Hematopoietic multipotent progenitor cell treated with erythropoietin and hydrocortisone succinate and interleukin-3 and kit ligand, for 8 days (in vitro differentiated cells): ENCODE measurements at regions not wholly inside any gene's neighbourhood (a gene's known extent, or its start where the extent isn't known, plus 50 kb on each side); places are given as distances from the start of the nearest gene placed in this dataset.
A peak's percentile ranks its signal among the peaks of the same experiment; 100 is the strongest.

Experiments
- DNase-seq: peaks from one replicate; pipeline ENCODE4 v3.0.0-alpha.2; 2015

- no peak for DNase-seq
These were observed 81.1 kb downstream of the BOLA3 start for GRCh38 chr2:74066491-74067203.

DNA sequence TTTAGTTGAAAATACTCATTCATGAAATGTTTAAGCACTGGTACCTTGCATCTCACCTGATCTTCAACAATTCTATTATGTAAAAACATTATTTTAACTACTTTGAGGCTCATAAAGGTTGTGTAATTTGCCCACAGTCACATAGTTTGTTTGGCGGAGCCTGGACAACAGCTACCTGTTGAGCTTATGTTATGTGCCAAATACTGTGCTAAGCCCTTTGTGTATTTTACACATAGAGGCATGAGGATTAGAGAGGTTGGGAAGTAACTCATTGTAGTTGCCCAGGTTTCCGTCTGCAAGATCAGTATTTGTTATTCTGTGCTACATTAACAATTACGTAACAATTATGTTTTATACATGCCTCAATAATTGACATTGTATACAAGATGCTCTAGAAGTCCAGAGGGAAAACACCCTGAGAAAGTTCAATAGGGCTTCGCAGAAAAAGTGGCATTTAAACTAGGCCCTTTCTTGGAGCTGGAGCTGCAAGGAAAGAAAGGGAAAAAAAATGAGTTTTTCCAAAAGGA is 80.4 kb downstream of the BOLA3 start:
- no peak for DNase-seq

GRCh38 chr2:74070991-74071390 is 76.7 kb downstream of the BOLA3 start:
- DNase-seq, result no peak

GRCh38 chr2:74071426-74071825 is 76.3 kb downstream of the BOLA3 start:
- no peak for DNase-seq

- peak; percentile 80 for DNase-seq
These were observed 75.1 kb downstream of the BOLA3 start for GRCh38 chr2:74072565-74072964.

- DNase-seq, result peak; percentile 51
These were observed 73.2 kb downstream of the BOLA3 start for GRCh38 chr2:74074487-74074886.

DNA sequence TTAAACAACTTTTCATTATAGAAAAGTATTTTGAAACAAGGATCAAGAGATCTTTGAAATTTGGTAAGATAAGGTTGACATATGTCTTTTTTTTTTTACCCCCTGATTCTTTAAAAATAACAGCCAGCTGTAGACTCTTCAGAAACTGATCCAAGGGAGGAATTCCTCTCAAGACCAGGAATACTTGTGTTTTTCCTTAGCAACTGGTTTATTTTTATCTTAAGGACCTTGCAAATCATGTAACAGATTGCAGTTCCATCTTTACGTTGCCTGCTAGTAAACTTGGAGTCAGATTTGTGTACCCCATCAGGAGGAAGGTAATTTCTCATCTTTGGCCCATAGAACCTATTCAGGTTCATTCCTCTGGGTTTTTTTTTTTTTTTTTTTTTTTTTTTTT is 71.6 kb downstream of the BOLA3 start:
- DNase-seq, result no peak

DNA sequence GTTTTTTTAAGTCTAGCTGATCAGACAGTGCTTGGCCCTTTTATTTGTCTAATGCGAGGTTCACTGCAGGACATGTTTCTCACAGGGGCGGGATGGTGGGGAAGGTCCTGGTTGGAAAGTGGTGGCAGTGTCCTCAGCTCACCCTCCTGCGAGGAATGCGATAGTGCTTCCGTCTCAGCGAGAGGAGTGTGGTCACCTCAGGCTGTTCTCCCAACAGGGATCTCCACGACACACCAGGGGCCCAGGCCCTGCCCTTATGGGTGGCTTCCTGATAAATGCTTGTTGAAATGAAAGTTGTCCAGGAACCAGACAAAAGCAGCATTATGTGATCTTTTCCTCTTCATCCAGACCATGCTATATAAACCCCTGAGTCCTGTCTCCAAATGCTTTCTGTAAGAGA is 70.1 kb downstream of the BOLA3 start:
- DNase-seq, result peak; percentile 91

DNA sequence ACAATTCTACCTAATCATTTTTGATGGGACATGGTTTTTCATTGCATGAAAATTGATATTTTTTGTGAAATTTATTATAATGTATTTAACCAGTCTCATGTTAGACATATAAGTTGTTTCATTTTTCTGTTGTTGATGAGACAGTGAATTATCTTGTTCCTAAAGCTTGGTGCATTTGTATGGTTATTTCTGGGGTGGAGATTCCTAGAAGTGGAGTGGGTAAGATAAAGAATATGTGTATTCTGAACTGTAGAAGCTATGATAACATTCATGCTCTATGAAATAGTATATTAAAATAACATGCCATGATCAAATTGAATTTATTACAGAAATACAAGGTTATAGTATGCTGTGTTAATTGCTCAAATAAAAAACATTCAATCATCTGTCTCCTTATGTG is 69.2 kb downstream of the BOLA3 start:
- DNase-seq, result peak; percentile 91

GRCh38 chr2:74079522-74080341 is 68.0 kb downstream of the BOLA3 start:
- DNase-seq, result no peak

DNA sequence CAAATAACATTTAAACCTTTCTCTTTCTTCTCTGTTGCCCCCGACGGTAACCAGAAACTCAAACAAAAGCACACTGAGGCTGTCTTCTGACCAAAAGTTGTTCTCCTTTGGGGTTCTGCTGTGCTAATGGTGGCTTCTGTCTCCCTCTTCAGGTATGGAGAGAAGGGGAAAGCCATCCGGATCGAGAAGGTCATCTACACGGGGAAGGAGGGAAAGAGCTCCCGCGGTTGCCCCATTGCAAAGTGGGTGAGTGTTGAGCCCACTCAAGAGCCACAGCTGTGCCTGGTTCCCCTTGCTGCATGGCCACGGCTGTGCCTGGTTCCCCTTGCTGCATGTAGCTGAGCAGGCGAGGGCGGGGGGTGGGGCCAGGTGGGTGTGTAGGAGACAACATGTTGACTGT is 67.4 kb downstream of the BOLA3 start:
- no peak for DNase-seq

- no peak for DNase-seq
These were observed 66.5 kb downstream of the BOLA3 start for GRCh38 chr2:74081030-74081762.

- DNase-seq, result no peak
These were observed 66.0 kb downstream of the BOLA3 start for GRCh38 chr2:74081763-74082110.

DNA sequence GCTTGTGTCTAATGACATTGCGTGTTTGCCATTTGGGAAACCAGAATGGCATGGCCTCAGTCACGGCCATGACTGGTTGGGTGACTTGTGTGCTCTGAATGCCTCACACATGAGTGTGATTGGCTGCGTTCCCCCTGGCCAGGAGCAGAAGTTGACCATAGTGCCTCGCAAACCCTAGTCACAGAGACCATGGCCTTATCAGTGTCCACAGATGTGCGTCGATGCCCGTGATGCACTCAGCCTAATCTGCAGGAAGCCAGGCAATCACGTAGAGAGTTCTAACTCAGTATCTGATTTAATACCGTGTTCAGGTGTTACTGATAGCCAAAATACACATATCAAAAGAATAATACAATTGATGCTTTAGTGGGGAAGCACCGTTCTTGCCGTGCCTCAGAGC is 64.0 kb downstream of the BOLA3 start:
- DNase-seq, result peak; percentile 86
